Liver (tissue), 3 donors: ENCODE measurements at regions not wholly inside any gene's neighbourhood (a gene's known extent, or its start where the extent isn't known, plus 50 kb on each side); places are given as distances from the start of the nearest gene placed in this dataset.

Source experiments
- FOXA1 ChIP-seq: IDR thresholded peaks from 2 replicates; pipeline ENCODE4 v1.6.1; 2016; ENCODE audit warnings: antibody characterized with exemption
- GABPA ChIP-seq, 2 donors: IDR thresholded peaks in 1 of 2; conservative IDR thresholded peaks in 1 of 2; 2 replicates each; pipeline ENCODE4 v1.6.1; 2016; ENCODE audit warnings: antibody characterized with exemption in 2 of 2, mild to moderate bottlenecking in 1 of 2, moderate library complexity in 1 of 2
- TAF1 ChIP-seq: conservative IDR thresholded peaks from 2 replicates; pipeline ENCODE4 v1.6.1; 2016; ENCODE audit warnings: antibody characterized with exemption, mild to moderate bottlenecking
- TF ChIP-seq, protein P1 (sequence below): fragments of 150-350 bp; IDR thresholded peaks from 2 replicates; pipeline ENCODE4 v1.5.1; 2017; ENCODE audit warnings: improper control_type of control experiment, low read depth, low read length; ENCODE audit not compliant: missing input control
- donor health status: healthy.
- donor health status: healthy.

DNA sequence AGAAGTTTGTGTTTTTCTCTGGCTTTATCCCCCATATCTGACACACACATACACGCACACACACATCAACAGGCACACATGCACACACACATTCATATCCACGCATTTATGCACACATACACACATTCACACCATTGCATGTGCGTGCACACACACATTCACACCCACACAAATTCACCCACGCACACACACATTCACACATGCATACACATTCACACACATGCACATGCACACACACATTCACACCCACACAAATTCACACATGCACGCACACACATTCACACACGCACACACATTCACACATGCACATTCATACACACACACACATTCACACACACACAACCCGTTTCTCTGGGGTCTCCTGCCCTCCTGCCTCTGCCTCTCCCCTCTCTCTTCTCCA, 264.2 kb downstream of the BCL11B start:
- TF ChIP-seq, protein P1, sequence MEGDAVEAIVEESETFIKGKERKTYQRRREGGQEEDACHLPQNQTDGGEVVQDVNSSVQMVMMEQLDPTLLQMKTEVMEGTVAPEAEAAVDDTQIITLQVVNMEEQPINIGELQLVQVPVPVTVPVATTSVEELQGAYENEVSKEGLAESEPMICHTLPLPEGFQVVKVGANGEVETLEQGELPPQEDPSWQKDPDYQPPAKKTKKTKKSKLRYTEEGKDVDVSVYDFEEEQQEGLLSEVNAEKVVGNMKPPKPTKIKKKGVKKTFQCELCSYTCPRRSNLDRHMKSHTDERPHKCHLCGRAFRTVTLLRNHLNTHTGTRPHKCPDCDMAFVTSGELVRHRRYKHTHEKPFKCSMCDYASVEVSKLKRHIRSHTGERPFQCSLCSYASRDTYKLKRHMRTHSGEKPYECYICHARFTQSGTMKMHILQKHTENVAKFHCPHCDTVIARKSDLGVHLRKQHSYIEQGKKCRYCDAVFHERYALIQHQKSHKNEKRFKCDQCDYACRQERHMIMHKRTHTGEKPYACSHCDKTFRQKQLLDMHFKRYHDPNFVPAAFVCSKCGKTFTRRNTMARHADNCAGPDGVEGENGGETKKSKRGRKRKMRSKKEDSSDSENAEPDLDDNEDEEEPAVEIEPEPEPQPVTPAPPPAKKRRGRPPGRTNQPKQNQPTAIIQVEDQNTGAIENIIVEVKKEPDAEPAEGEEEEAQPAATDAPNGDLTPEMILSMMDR, result no peak
- TF ChIP-seq FOXA1, result no peak
- no peak for TF ChIP-seq GABPA (IDR thresholded peaks at IDR 0.05 in 1 of 2, conservative IDR thresholded peaks at IDR 0.05 in 1 of 2)
- TF ChIP-seq TAF1, result no peak
